Epithelial cell of prostate (primary cell): ENCODE measurements at regions not wholly inside any gene's neighbourhood (a gene's known extent, or its start where the extent isn't known, plus 50 kb on each side); places are given as distances from the start of the nearest gene placed in this dataset.

Experiments used
- DNase-seq: peaks from one replicate; pipeline ENCODE4 v3.0.0-alpha.2; 2011; ENCODE audit warnings: low read depth, low spot score
- H3K27ac ChIP-seq: fragments of 450-650 bp; 2 replicates; pipeline ENCODE4 v1.5.1; 2017; ENCODE audit warnings: mild to moderate bottlenecking

- no peak for DNase-seq
These were observed 941.2 kb upstream of the TENM3 start for GRCh38 chr4:181301735-181302710.

GRCh38 chr4:181307824-181308223 lies 935.4 kb upstream of the TENM3 start:
- H3K27ac ChIP-seq: no peak overlapping the region
- no peak for DNase-seq

More at GRCh38 chr4:181301735-181302710, 941.2 kb upstream of the TENM3 start:
- H3K27ac ChIP-seq: no peak overlapping the region

GRCh38 chr4:181308476-181309312 lies 934.5 kb upstream of the TENM3 start:
- no peak overlapping the region for H3K27ac ChIP-seq
- no peak for DNase-seq

GRCh38 chr4:181312066-181312465 lies 931.1 kb upstream of the TENM3 start:
- no peak overlapping the region for H3K27ac ChIP-seq
- no peak for DNase-seq

GRCh38 chr4:181319629-181320028 lies 923.6 kb upstream of the TENM3 start:
- no peak for DNase-seq
- H3K27ac ChIP-seq: no peak overlapping the region

GRCh38 chr4:181323061-181323460 lies 920.1 kb upstream of the TENM3 start:
- DNase-seq: no peak
- H3K27ac ChIP-seq: no peak overlapping the region

- no peak overlapping the region for H3K27ac ChIP-seq
These were observed 912.5 kb upstream of the TENM3 start for GRCh38 chr4:181330654-181331201.

GRCh38 chr4:181331214-181331613 lies 912.0 kb upstream of the TENM3 start:
- no peak overlapping the region for H3K27ac ChIP-seq
- DNase-seq: no peak

More at GRCh38 chr4:181330654-181331201, 912.5 kb upstream of the TENM3 start:
- no peak for DNase-seq

- no peak overlapping the region for H3K27ac ChIP-seq
- no peak for DNase-seq
These were observed 897.3 kb upstream of the TENM3 start for GRCh38 chr4:181345931-181346330.

- H3K27ac ChIP-seq: no peak overlapping the region
These were observed 892.4 kb upstream of the TENM3 start for GRCh38 chr4:181350615-181351415.

GRCh38 chr4:181364504-181364903 lies 878.7 kb upstream of the TENM3 start:
- DNase-seq: no peak
- no peak overlapping the region for H3K27ac ChIP-seq

More at GRCh38 chr4:181350615-181351415, 892.4 kb upstream of the TENM3 start:
- no peak for DNase-seq

GRCh38 chr4:181365671-181366070 lies 877.5 kb upstream of the TENM3 start:
- H3K27ac ChIP-seq: no peak overlapping the region
- DNase-seq: no peak

- no peak for DNase-seq
- no peak overlapping the region for H3K27ac ChIP-seq
These were observed 871.2 kb upstream of the TENM3 start for GRCh38 chr4:181372014-181372413.

- no peak for DNase-seq
- no peak overlapping the region for H3K27ac ChIP-seq
These were observed 867.1 kb upstream of the TENM3 start for GRCh38 chr4:181376058-181376457.

GRCh38 chr4:181388061-181388460 lies 855.1 kb upstream of the TENM3 start:
- no peak overlapping the region for H3K27ac ChIP-seq
- no peak for DNase-seq

GRCh38 chr4:181416966-181417365 lies 826.2 kb upstream of the TENM3 start:
- DNase-seq: no peak
- H3K27ac ChIP-seq: no peak overlapping the region

- no peak for DNase-seq
- H3K27ac ChIP-seq: no peak overlapping the region
These were observed 824.7 kb upstream of the TENM3 start for GRCh38 chr4:181418496-181418895.

- no peak for DNase-seq
- no peak overlapping the region for H3K27ac ChIP-seq
These were observed 822.3 kb upstream of the TENM3 start for GRCh38 chr4:181420950-181421349.

- H3K27ac ChIP-seq: no peak overlapping the region
- no peak for DNase-seq
These were observed 818.7 kb upstream of the TENM3 start for GRCh38 chr4:181424362-181425016.
